H1 (cell line): ENCODE measurements at regions not wholly inside any gene's neighbourhood (a gene's known extent, or its start where the extent isn't known, plus 50 kb on each side); places are given as distances from the start of the nearest gene placed in this dataset.

Experiments used
- CTCF ChIA-PET: fragments of 300-600 bp; sonication (Branson Sonifier 250); formaldehyde crosslinking; loops from one replicate; lab custom pipeline; 2021; ENCODE audit not compliant: partially characterized antibody; lab: Charles Lee
- POLR2A ChIA-PET: fragments of 300-600 bp; sonication (Branson Sonifier 250); formaldehyde crosslinking; loops from one replicate; lab custom pipeline; 2021; ENCODE audit warnings: inconsistent platforms; ENCODE audit not compliant: partially characterized antibody; lab: Charles Lee
- DNase-seq, 2 experiments: peaks; one replicate each; pipeline versions ENCODE4 v3.0.0 to v3.0.0-alpha.2; 2010 to 2022; ENCODE audit warnings: low spot score in 2 of 2, low read depth in 1 of 2, mixed read lengths in 1 of 2
- FAIRE-seq: peaks from 2 replicates; lab custom pipeline; 2011; peaks lifted over from hg19 to GRCh38; lab: Jason Lieb, UNC
- H2AFZ ChIP-seq: 2 replicates; pipeline ENCODE4 v1.8.1; 2012; ENCODE audit warnings: low read length, inconsistent platforms
- H2AK5ac ChIP-seq: 2 replicates; pipeline ENCODE4 v1.6.1; 2013; ENCODE audit warnings: low read depth, low read length
- H2BK120ac ChIP-seq: replicated peaks from 2 replicates; pipeline ENCODE3; 2013; ENCODE audit warnings: low read depth, low read length, inconsistent platforms
- H2BK12ac ChIP-seq: 2 replicates; pipeline ENCODE4 v1.6.1; 2013; ENCODE audit warnings: low read depth, low read length
- H2BK15ac ChIP-seq: 2 replicates; pipeline ENCODE4 v1.6.1; 2013; ENCODE audit warnings: low read length
- H2BK20ac ChIP-seq: 2 replicates; pipeline ENCODE4 v1.6.1; 2013; ENCODE audit warnings: low read length
- H2BK5ac ChIP-seq: 2 replicates; pipeline ENCODE4 v1.6.1; 2013; ENCODE audit warnings: low read depth, low read length
- H3K14ac ChIP-seq: 2 replicates; pipeline ENCODE4 v1.6.1; 2013; ENCODE audit warnings: inconsistent platforms; ENCODE audit not compliant: insufficient read length
- H3K18ac ChIP-seq: 2 replicates; pipeline ENCODE4 v1.6.1; 2013; ENCODE audit warnings: low read length; ENCODE audit errors: extremely low read depth
- H3K23ac ChIP-seq: 2 replicates; pipeline ENCODE4 v1.6.1; 2013; ENCODE audit warnings: inconsistent platforms; ENCODE audit not compliant: insufficient read length
- H3K23me2 ChIP-seq: 2 replicates; pipeline ENCODE4 v1.6.1; 2013; ENCODE audit warnings: low read depth, low read length
- H3K27ac ChIP-seq: 2 replicates; pipeline ENCODE4 v1.6.1; 2011; ENCODE audit warnings: low read depth, low read length, inconsistent platforms
- H3K27me3 ChIP-seq, 4 experiments: replicated peaks in 1 of 4; 1 replicate in 1 of 4; 2 replicates in 3 of 4; pipeline versions ENCODE4 v1.6.1 to v1.8.1; 2011 to 2013; ENCODE audit warnings: low read length in 3 of 4, mild to moderate bottlenecking in 3 of 4, inconsistent platforms in 2 of 4, mixed read lengths in 2 of 4, moderate library complexity in 1 of 4; ENCODE audit not compliant: control insufficient read depth in 3 of 4, insufficient read depth in 3 of 4; ENCODE audit errors: extremely low read depth in 1 of 4
- H3K36me3 ChIP-seq, 4 experiments: 2 replicates each; pipeline versions ENCODE4 v1.6.1 to v1.8.1; 2011 to 2013; ENCODE audit warnings: mild to moderate bottlenecking in 4 of 4, low read length in 3 of 4, moderate library complexity in 2 of 4, control low read depth in 1 of 4, inconsistent platforms in 1 of 4; ENCODE audit not compliant: insufficient read depth in 4 of 4, control insufficient read depth in 2 of 4
- H3K4ac ChIP-seq: replicated peaks from 2 replicates; pipeline ENCODE3; 2013; ENCODE audit warnings: low read length, low read depth, mixed read lengths, inconsistent platforms; ENCODE audit not compliant: insufficient read length
- H3K4me1 ChIP-seq, 4 experiments: replicated peaks in 1 of 4; 1 replicate in 1 of 4; 2 replicates in 3 of 4; pipeline versions ENCODE4 v1.6.1 to v1.8.1; 2011 to 2013; ENCODE audit warnings: low read length in 3 of 4, inconsistent platforms in 2 of 4, mixed read lengths in 1 of 4; ENCODE audit not compliant: insufficient read depth in 4 of 4, control insufficient read depth in 3 of 4
- H3K4me2 ChIP-seq, 2 experiments: 2 replicates each; pipeline versions ENCODE4 v1.6.1 to v1.8.1; 2011 to 2013; ENCODE audit warnings: low read depth in 2 of 2, low read length in 2 of 2, control low read depth in 1 of 2, inconsistent platforms in 1 of 2, mild to moderate bottlenecking in 1 of 2; ENCODE audit not compliant: insufficient read depth in 1 of 2
- H3K4me3 ChIP-seq, 4 experiments: fragments of 200-600, 300-600 bp in 1 of 4; sonication (generic), shearing (Covaris generic), sonication (Bioruptor Twin) in 1 of 4; 2 replicates each; pipeline versions ENCODE4 v1.5.1 to v1.8.1; 2011 to 2016; ENCODE audit warnings: low read length in 4 of 4, low read depth in 3 of 4, control low read depth in 2 of 4, inconsistent platforms in 2 of 4, mild to moderate bottlenecking in 2 of 4, mixed read lengths in 1 of 4, moderate library complexity in 1 of 4; ENCODE audit not compliant: insufficient read depth in 2 of 4; ENCODE audit errors: extremely low read depth in 1 of 4
- H3K56ac ChIP-seq: replicated peaks from 2 replicates; pipeline ENCODE3; 2013; ENCODE audit warnings: low read depth, mild to moderate bottlenecking, mixed read lengths, low read length, inconsistent platforms; ENCODE audit not compliant: insufficient read length
- H3K79me1 ChIP-seq: 2 replicates; pipeline ENCODE4 v1.6.1; 2013; ENCODE audit warnings: low read depth, low read length, control low read depth
- H3K79me2 ChIP-seq, 2 experiments: 2 replicates each; pipeline versions ENCODE4 v1.6.1 to v1.8.1; 2012 to 2013; ENCODE audit warnings: low read length in 2 of 2, mild to moderate bottlenecking in 2 of 2, inconsistent platforms in 1 of 2; ENCODE audit not compliant: insufficient read depth in 2 of 2, control insufficient read depth in 1 of 2
- H3K9ac ChIP-seq, 4 experiments: replicated peaks in 1 of 4; 1 replicate in 1 of 4; 2 replicates in 3 of 4; pipeline versions ENCODE4 v1.6.1 to v1.8.1; 2011 to 2013; ENCODE audit warnings: low read depth in 3 of 4, low read length in 3 of 4, control low read depth in 2 of 4, mild to moderate bottlenecking in 2 of 4, moderate library complexity in 2 of 4, inconsistent platforms in 1 of 4; ENCODE audit errors: extremely low read depth in 1 of 4
- H3K9me3 ChIP-seq, 2 experiments: 2 replicates each; pipeline versions ENCODE4 v1.6.1 to v1.8.1; 2012 to 2013; ENCODE audit warnings: mild to moderate bottlenecking in 2 of 2, moderate library complexity in 2 of 2, control low read depth in 1 of 2, inconsistent platforms in 1 of 2, low read depth in 1 of 2, low read length in 1 of 2, mixed read lengths in 1 of 2; ENCODE audit not compliant: insufficient read depth in 2 of 2
- H4K20me1 ChIP-seq, 2 experiments: replicated peaks in 1 of 2; 2 replicates each; pipeline versions ENCODE3 to v1.8.1; 2011 to 2013; ENCODE audit warnings: inconsistent platforms in 2 of 2, low read length in 2 of 2, mild to moderate bottlenecking in 1 of 2; ENCODE audit not compliant: insufficient read depth in 2 of 2, control insufficient read depth in 1 of 2
- H4K5ac ChIP-seq: 2 replicates; pipeline ENCODE4 v1.6.1; 2013; ENCODE audit warnings: low read length, low read depth, mixed read lengths, inconsistent platforms; ENCODE audit not compliant: insufficient read length
- H4K8ac ChIP-seq: 2 replicates; pipeline ENCODE4 v1.8.0; 2013; ENCODE audit warnings: mild to moderate bottlenecking, moderate library complexity, low read length, inconsistent platforms; ENCODE audit not compliant: insufficient read depth; ENCODE audit errors: extremely low read depth
- H4K91ac ChIP-seq: replicated peaks from 2 replicates; pipeline ENCODE3; 2013; ENCODE audit warnings: low read length, mixed read lengths, inconsistent platforms; ENCODE audit not compliant: insufficient read length
- FOSL1 ChIP-seq: IDR thresholded peaks from 2 replicates; pipeline ENCODE4 v1.6.1; 2011; ENCODE audit warnings: mild to moderate bottlenecking, low read depth, low read length, moderate library complexity; ENCODE audit not compliant: insufficient read depth
- TBP ChIP-seq: IDR thresholded peaks from 2 replicates; pipeline ENCODE4 v1.6.1; 2011; ENCODE audit warnings: low read depth, low read length, improper control_type of control experiment
- WGBS, 2 experiments: shearing (Covaris generic) in 1 of 2; methylation state at CpG; one replicate each; pipeline versions ENCODE4 v1.1.6 to v1.1.7; 2013 to 2015; ENCODE audit warnings: low lambda C conversion rate in 2 of 2, mixed read lengths in 2 of 2, inconsistent platforms in 1 of 2, low coverage in 1 of 2, missing lambda C conversion rate in 1 of 2; ENCODE audit not compliant: insufficient replicate concordance in 2 of 2, insufficient coverage in 1 of 2, insufficient read length in 1 of 2; ENCODE audit errors: extremely low coverage in 1 of 2, missing lambda C conversion rate in 1 of 2; 5-methylcytosine and 5-hydroxymethylcytosine counted together

GRCh38 chr1:228555074-228555994 is 68.2 kb downstream of the RNF187 start:
- Histone ChIP-seq H3K27ac (no peak overlapping the region), H3K79me1 (no peaks in the 10 kb centered on the region), H2BK5ac (no peak overlapping the region), H3K4me1 (no peaks in the 10 kb centered on the region), H2BK15ac (no peak overlapping the region), H4K5ac (no peak overlapping the region), H3K4me3 (no peak overlapping the region), H4K8ac (no peak overlapping the region), H3K9ac (no peak overlapping the region), H3K23ac (no peak overlapping the region), H2AK5ac (no peak overlapping the region), H3K56ac (no peak overlapping the region), H2BK20ac (no peak overlapping the region), H3K79me2 (no peaks in the 10 kb centered on the region), H3K36me3 (no peaks in the 10 kb centered on the region), H4K91ac (no peak overlapping the region), H4K20me1 (no peaks in the 10 kb centered on the region), H3K4ac (no peak overlapping the region), H2BK120ac (no peak overlapping the region), H3K4me2 (no peak overlapping the region), H2BK12ac (no peak overlapping the region), H3K27me3 (peaks cover 12 to 37% (median 20%) of the 10 kb centered on the region in 4 experiments), H2AFZ (no peak overlapping the region), H3K23me2 (no peaks in the 10 kb centered on the region), H3K14ac (no peak overlapping the region), H3K9me3 (peaks cover 4 to 31% of the 10 kb centered on the region in 2 experiments; a peak in 2 of 4 replicates), H3K18ac (no peak overlapping the region)
- no peak for FAIRE-seq
- peak in 1 of 2 experiments; percentile 49 for DNase-seq
- 89% methylated on average over 38 of the region's 71 CpGs; no CpG with 5 or more reads in 1 of the 2 experiments for WGBS, 2 experiments
- ChIA-PET CTCF (interaction anchor here (0.7 to 1.0 kb wide), 2 partner anchors 57 to 176 kb away, joined by 3 read pairs; no protein-coding TSS in a partner anchor), POLR2A (no interaction called here)
- TF ChIP-seq FOSL1 (no peak), TBP (peak; percentile 65)
